Frontal cortex (tissue), 3 donors: ENCODE measurements at regions not wholly inside any gene's neighbourhood (a gene's known extent, or its start where the extent isn't known, plus 50 kb on each side); places are given as distances from the start of the nearest gene placed in this dataset.

Source experiments
- DNase-seq, 2 donors: peaks; one replicate each; pipeline ENCODE4 v3.0.0; 2012; ENCODE audit warnings: low spot score in 2 of 2
- FAIRE-seq: peaks from 2 replicates; lab custom pipeline; 2012; peaks lifted over from hg19 to GRCh38; lab: Jason Lieb, UNC
- donor health status: control.
- donor health status: control.
- donor health status: control.

GRCh38 chr4:110675426-110675825, 52.5 kb upstream of the PITX2 start:
- DNase-seq = no peak
- no peak for FAIRE-seq

GRCh38 chr4:110676241-110676640, 53.4 kb upstream of the PITX2 start:
- FAIRE-seq = no peak
- no peak for DNase-seq

GRCh38 chr4:110678517-110679227, 55.8 kb upstream of the PITX2 start:
- FAIRE-seq (no peak), DNase-seq (no peak)

GRCh38 chr4:110680265-110680664, 57.4 kb upstream of the PITX2 start:
- DNase-seq (no peak), FAIRE-seq (no peak)

GRCh38 chr4:110681381-110681780, 58.5 kb upstream of the PITX2 start:
- no peak for DNase-seq
- no peak for FAIRE-seq

- FAIRE-seq (no peak), DNase-seq (no peak)
These were observed 59.4 kb upstream of the PITX2 start for GRCh38 chr4:110682311-110682710.

GRCh38 chr4:110683601-110684000, 60.7 kb upstream of the PITX2 start:
- FAIRE-seq (no peak), DNase-seq (no peak)

- no peak for DNase-seq
- no peak for FAIRE-seq
These were observed 79.4 kb upstream of the PITX2 start for GRCh38 chr4:110702326-110702725.

GRCh38 chr4:110704748-110705439, 82.0 kb upstream of the PITX2 start:
- FAIRE-seq (no peak), DNase-seq (no peak)

GRCh38 chr4:110705440-110705782, 82.5 kb upstream of the PITX2 start:
- DNase-seq (no peak), FAIRE-seq (no peak)

- DNase-seq = no peak
- FAIRE-seq = no peak
These were observed 87.2 kb upstream of the PITX2 start for GRCh38 chr4:110710070-110710469.

- DNase-seq = no peak
- FAIRE-seq = no peak
These were observed 89.6 kb upstream of the PITX2 start for GRCh38 chr4:110712486-110712885.

GRCh38 chr4:110730318-110730717, 107.4 kb upstream of the PITX2 start:
- FAIRE-seq (no peak), DNase-seq (no peak)

- DNase-seq (no peak), FAIRE-seq (no peak)
These were observed 111.0 kb upstream of the PITX2 start for GRCh38 chr4:110733901-110734300.

GRCh38 chr4:110735686-110736085, 112.8 kb upstream of the PITX2 start:
- no peak for FAIRE-seq
- no peak for DNase-seq

- DNase-seq = no peak
- no peak for FAIRE-seq
These were observed 115.1 kb upstream of the PITX2 start for GRCh38 chr4:110737931-110738330.

GRCh38 chr4:110742143-110742542, 119.3 kb upstream of the PITX2 start:
- FAIRE-seq (no peak), DNase-seq (no peak)

GRCh38 chr4:110748071-110748470, 125.2 kb upstream of the PITX2 start:
- FAIRE-seq (no peak), DNase-seq (no peak)

GRCh38 chr4:110751183-110751582, 128.3 kb upstream of the PITX2 start:
- DNase-seq = no peak
- FAIRE-seq = no peak

GRCh38 chr4:110751986-110752385, 129.1 kb upstream of the PITX2 start:
- DNase-seq = no peak

GRCh38 chr4:110753466-110753865, 130.6 kb upstream of the PITX2 start:
- DNase-seq = no peak
- no peak for FAIRE-seq

More at GRCh38 chr4:110751986-110752385, 129.1 kb upstream of the PITX2 start:
- no peak for FAIRE-seq

- FAIRE-seq = no peak
- DNase-seq = no peak
These were observed 131.8 kb upstream of the PITX2 start for GRCh38 chr4:110754716-110755115.
